LNCAP (cell line): ENCODE measurements at regions not wholly inside any gene's neighbourhood (a gene's known extent, or its start where the extent isn't known, plus 50 kb on each side); places are given as distances from the start of the nearest gene placed in this dataset.

Experiments used
- CTCF ChIP-seq: fragments of 450-650 bp; IDR thresholded peaks from 2 replicates; pipeline ENCODE4 v1.5.1; 2017; ENCODE audit warnings: mild to moderate bottlenecking

GRCh38 chr12:47574252-47575021, 131.4 kb downstream of the RPAP3 start:
- TF ChIP-seq CTCF: no peak

GRCh38 chr12:47573146-47573659, 132.6 kb downstream of the RPAP3 start:
- no peak for TF ChIP-seq CTCF

GRCh38 chr12:47570151-47570550, 135.7 kb downstream of the RPAP3 start:
- no peak for TF ChIP-seq CTCF

- no peak for TF ChIP-seq CTCF
These were observed 143.6 kb downstream of the RPAP3 start for GRCh38 chr12:47562201-47562600.

GRCh38 chr12:47561746-47562145, 144.1 kb downstream of the RPAP3 start:
- TF ChIP-seq CTCF: no peak

- TF ChIP-seq CTCF: no peak
These were observed 145.4 kb downstream of the RPAP3 start for GRCh38 chr12:47560415-47560814.

GRCh38 chr12:47558625-47559345, 147.0 kb downstream of the RPAP3 start:
- no peak for TF ChIP-seq CTCF
